Forelimb muscle (tissue), 1 donor: ENCODE measurements at regions not wholly inside any gene's neighbourhood (a gene's known extent, or its start where the extent isn't known, plus 50 kb on each side); places are given as distances from the start of the nearest gene placed in this dataset.

ENCODE experiments used
- DNase-seq: peaks from one replicate; pipeline ENCODE4 v3.0.0-alpha.2; 2013; ENCODE audit warnings: low read depth

GRCh38 chr18:76130845-76131244, 364.2 kb downstream of the ZNF516 start:
- DNase-seq, result peak; percentile 47

- DNase-seq, result peak; percentile 54
Measured at GRCh38 chr18:76126327-76126726, 368.7 kb downstream of the ZNF516 start.

- no peak for DNase-seq
Measured at GRCh38 chr18:76121011-76121410, 374.0 kb downstream of the ZNF516 start.

- DNase-seq, result no peak
Measured at GRCh38 chr18:76115580-76115979, 379.5 kb downstream of the ZNF516 start.

- no peak for DNase-seq
Measured at GRCh38 chr18:76113101-76113500, 381.9 kb downstream of the ZNF516 start.

DNA sequence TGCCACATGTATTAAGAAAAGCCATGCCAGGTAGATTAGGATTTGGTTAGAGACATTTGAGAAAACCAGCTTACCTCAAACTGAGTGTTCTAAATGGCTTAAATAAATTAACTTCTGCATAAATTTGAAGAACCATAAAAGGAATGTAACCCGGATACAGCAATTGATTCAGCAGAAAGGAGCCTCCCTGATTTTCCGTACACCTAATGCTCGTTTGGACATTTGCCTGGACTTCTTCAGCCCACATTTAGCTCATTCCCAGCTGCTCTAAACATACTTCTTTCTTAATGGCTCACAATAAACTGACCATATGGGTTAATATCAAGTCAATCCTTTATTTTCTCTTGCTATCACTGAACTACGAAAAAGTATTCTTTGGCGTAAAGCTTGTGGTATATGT, 392.4 kb downstream of the ZNF516 start:
- no peak for DNase-seq

- no peak for DNase-seq
Measured at GRCh38 chr18:76102156-76102555, 392.9 kb downstream of the ZNF516 start.

- no peak for DNase-seq
Measured at GRCh38 chr18:76099931-76100457, 395.0 kb downstream of the ZNF516 start.

DNA sequence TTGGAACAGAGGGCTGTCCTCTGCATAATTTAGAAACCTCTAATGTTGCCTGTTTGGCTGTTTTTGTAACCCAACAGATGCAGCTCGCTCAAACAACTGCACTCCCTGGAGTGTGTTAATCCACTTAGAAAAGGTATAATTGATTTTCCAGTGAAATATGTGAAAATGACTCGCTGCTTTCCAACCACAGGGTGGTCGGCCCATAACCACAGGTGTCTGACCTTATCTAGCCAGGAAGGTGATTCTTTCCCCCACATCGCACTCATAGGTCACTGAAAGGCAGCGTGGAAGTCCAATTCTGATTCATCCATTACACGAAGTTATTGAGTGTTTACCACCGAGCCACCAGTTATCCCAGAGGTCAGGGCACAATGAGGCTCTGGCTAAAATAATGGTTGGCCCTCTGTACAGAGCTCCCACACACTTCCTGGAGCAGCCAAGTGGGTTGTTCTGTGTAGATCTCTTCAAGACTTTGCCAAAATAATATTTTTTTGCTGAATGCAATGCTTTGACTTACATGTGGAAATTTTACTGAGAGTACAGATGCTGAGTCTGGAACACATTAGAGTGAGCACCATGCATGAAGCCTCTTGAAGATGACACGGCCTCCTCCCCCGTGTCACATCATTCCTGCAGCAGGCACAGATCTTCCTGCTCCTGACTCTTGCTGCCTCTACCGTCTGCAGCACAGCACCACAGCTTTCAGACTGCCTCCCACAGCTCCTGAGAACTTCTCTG, 396.2 kb downstream of the ZNF516 start:
- peak; percentile 39 for DNase-seq

DNA sequence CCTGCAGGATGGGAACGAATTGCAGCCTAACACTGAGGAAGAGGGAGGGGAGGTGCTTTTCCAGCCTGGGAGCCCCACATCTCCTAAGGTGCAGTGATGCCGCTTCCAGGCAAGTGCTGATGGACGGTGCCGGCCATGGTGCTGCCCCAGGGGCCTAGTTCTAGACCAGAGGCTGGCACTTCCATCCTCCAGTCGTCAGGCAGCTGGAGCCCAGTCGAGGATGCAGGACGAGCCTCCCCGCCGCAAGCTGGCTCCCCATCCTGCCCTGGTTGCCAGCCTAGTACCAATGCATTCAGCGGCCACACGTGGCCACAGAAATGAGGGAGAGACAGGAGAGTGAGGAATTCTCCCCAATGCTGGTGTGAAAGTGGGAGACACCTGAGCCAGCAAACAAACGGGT, 413.5 kb downstream of the ZNF516 start:
- no peak for DNase-seq

- no peak for DNase-seq
Measured at GRCh38 chr18:76080430-76080829, 414.6 kb downstream of the ZNF516 start.

- DNase-seq, result no peak
Measured at GRCh38 chr18:76075777-76076176, 419.3 kb downstream of the ZNF516 start.

- no peak for DNase-seq
Measured at GRCh38 chr18:76064998-76065397, 430.0 kb downstream of the ZNF516 start.

DNA sequence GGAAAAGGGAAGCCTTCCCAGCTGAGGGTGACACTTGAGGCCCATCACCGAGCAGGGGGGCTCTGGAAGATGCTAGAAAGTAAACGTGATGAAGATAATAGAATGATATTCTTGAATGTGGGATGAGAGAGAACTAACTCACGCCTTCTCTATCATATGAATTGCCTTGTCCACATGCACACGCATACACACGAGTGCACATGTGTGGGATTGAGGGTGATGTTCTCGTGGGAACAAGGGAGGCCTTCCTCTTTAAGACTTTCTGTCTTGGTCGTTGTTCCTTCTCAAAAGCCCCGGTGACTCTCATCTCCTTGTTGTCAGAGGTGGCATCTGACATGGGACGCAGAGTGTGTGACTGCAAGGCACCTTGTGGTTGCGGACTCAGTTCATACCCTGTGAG, 436.9 kb downstream of the ZNF516 start:
- no peak for DNase-seq

GRCh38 chr18:76057386-76057785, 437.7 kb downstream of the ZNF516 start:
- DNase-seq, result no peak

GRCh38 chr18:76056471-76057110, 438.5 kb downstream of the ZNF516 start:
- DNase-seq, result peak; percentile 92

DNA sequence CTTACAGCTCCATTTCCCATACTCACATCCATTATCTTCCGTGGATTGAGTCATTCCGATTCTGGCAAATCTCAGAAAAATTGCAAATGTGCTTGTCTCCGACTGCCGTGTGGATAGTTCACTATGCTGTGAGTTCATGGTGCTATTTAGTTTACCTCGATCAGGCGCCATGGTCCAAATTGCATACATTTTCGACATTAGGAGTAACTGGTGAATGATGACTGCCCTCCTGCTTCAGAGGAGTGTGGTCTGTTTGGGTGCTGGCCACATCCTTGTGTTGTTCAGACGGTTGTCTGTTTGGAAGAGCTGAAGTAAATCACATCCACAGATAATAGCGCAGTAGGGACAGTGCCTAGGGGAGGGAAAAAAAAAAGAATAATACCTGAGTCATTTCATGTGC, 439.5 kb downstream of the ZNF516 start:
- no peak for DNase-seq

DNA sequence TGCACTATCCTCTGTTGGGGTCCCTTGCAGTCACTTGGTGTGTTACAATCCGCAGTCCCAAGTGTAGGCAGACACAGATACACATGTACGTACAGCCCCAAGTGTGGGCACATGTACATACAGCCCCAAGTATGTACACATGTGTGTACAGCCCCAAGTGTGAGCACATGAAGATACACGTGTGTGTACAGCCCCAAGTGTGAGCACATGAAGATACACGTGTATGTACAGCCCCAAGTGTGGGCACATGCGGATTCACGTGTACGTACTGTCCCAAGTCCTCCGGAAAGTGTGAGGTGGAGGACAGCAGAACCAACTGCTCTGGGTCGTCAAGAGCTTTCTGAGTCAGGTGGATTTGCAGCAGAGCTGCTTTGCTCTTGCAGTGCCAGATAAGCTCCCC, 440.0 kb downstream of the ZNF516 start:
- DNase-seq, result no peak

GRCh38 chr18:76054156-76054555, 440.9 kb downstream of the ZNF516 start:
- DNase-seq, result no peak

DNA sequence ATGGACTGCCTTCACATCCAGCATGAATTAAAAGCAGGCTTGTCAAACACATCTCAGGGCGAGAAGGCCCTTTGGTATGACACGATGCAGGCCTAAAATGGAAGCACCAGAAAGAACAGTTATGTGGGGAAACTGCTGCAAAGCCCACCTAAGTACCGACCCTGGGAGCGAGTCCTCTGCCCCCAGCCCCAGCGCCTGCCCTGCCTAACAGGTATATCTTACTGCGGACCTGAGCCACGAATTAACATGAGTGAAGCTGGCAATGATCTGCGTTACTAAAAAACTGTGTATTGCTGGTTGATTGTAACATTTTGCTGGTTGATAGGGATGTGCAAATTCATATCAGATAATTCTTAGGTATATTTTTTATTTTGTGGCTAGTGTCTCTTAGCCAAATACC, 441.5 kb downstream of the ZNF516 start:
- DNase-seq, result no peak

- no peak for DNase-seq
Measured at GRCh38 chr18:76052227-76052595, 442.8 kb downstream of the ZNF516 start.

DNA sequence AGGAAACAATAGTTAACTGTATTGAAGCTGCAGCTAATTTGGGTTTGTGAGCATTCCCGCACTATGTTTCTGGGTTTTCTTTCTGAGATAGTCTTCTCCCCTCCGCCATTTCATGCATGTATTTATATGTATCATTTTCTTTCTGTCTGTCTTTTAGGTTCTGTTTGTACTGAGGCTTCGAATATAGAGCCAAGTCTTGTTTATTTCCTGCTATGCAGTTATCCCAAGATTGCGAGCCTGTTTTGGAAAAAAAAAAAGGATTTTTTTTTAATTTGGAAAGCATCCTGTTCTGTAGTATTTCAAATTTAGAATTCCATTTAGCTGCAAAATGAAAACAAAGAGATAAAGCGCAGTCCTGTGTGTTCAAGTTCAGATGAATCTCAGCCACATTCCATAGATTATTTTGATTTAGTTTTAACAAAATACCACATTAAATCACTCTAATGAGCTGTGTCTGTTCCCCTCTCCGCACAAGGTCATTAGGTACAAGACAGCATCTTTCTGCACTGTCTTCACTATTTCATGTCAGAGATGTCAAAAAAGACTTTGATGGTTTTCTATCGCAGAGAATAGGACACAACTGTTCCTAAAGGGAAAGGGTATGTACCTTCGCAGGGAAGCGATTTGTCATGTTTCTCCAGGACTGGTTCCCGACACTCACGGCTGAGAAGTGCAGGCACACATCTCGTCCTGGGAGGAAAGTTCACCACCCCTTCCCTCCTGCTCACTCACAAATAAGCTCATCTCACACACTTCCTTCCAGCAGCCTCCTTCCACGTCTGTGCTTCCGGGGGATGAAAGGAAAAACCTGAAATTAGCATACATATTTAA, 443.4 kb downstream of the ZNF516 start:
- no peak for DNase-seq

DNA sequence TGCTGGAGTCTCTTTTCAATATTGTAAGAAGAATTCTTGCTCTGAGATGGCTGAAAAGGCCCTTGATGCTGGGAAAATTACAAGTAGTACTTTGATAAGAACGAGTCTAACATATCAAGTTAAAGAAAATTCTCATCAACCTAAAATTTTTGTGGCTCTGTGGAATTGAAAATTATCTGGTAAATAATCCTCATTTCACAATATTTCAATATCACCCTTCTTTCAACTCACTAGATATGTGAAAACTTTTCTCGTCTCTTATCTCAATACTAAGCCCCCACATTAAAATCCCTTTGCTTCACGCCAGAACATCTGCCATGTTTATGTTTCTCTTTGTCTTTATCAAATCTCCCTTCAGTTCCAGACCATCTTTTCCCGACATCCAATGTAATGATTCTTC, 448.8 kb downstream of the ZNF516 start:
- DNase-seq, result no peak
